GM19328 (cell line): ENCODE measurements at regions not wholly inside any gene's neighbourhood (a gene's known extent, or its start where the extent isn't known, plus 50 kb on each side); places are given as distances from the start of the nearest gene placed in this dataset.
"Not testable (repeated sequence)": the region's sequence is repeated elsewhere in the genome, so short reads cannot be mapped to it uniquely, and the experiment has no call there.

Experiments used
- ATAC-seq: cut with Tn5 transposase; IDR thresholded peaks from one replicate; pipeline ENCODE4 v1.9.1; 2021; ENCODE audit warnings: mild to moderate bottlenecking, moderate library complexity; ENCODE audit not compliant: unreplicated experiment

DNA sequence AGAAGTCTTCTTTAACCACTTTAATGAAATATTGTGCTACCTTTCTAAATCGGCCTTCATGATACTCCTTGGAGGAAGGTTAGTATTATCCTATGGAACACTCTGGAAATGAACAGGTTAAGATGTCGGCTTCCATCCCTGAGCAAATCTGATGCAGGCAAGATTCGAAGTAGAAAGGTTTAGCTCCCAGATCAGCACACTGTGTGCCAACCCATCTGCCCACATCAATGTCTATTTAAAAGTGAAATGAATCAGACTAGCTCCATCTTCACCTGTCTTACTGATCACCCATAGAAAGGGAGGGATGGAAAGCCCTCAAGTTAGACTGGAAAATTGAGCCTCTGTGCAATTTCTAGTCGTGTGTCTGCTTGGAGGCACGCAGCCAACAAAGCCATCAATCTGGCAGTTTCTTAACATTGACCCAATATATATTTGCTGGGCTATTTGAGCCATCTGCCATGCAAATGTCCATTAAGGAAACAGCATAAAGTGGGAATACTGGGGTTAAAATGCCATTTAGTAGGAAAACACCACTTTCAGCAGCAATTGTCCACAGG, 506.1 kb downstream of the RMST start:
- no peak for ATAC-seq

DNA sequence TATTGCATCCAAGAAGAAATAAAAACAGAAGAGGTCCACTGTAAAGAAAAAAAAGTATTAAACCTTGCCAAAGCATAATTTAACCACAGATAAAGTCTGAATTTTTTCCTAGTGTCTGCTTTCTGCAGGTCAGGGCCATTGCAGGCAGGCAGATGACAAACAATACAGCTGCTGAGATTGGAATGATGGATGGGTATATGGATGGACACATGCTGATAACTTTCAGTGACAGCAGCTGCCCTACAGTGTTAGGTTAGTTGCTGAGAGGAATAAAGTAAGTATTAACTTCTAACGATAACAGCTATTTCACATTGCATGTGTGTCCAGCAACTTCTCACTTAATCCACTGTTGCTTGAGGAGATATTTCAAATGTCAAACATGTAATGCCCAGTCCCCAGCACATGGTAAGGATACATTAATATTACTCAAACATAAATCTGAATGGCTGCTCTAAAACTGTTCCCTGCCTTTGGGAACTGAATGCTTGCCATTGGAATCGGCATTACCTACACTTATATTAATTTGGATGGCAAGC, 515.3 kb downstream of the RMST start:
- ATAC-seq = no peak

DNA sequence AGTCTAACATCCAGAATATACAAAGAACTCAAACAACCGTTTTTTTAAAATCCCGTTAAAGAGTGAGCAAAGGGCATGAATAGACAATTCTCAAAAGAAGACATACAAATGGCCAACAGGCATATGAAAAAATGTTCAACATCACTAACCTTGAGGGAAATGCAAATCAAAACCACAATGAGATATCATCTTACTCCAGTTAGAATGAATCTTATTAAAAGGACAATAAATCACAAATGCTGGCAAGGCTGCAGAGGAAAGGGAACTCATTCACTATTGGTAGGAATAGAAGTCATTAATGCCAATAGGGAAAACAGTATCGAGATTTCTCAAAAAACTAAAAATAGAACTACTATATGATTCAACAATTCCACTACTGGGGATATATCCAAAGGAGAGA, 520.1 kb downstream of the RMST start:
- no peak for ATAC-seq

DNA sequence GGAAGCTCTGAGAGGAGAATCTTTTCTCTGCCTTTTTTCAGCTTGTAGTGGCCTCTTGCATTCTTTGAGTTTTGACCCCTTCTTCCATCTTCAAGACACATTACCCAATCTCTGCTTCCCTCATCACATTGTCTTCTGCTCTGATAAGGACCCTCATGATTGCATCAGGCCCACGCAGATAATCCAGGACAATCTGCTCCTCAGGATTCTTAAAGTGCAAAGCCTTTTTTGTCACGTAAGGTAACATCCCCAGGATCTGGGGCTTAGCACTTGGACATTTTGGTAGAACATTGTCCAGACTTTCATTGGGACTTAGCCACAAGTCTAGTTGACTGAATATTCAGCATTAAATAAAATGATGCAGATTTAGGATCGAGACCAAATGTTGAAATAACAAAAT, 521.2 kb downstream of the RMST start:
- ATAC-seq = no peak

DNA sequence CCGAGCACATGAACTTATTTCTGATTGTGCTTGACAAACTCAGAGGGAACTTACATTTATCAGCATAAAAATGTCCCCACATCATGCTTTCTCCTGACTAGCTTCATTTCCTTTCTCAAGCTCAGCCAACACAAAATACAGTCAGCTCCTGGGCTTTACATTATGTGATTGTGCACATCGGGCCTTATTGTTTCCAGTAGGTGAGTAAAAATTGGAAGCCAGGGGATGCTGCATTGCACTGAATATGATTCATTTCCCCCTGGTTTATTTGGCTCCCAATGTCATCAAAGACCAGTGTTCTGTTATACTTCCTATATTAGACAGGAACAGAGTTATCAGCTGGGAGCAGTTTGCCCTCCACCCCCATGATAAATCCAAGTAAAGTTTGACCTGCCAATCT, 521.8 kb downstream of the RMST start:
- ATAC-seq = no peak

DNA sequence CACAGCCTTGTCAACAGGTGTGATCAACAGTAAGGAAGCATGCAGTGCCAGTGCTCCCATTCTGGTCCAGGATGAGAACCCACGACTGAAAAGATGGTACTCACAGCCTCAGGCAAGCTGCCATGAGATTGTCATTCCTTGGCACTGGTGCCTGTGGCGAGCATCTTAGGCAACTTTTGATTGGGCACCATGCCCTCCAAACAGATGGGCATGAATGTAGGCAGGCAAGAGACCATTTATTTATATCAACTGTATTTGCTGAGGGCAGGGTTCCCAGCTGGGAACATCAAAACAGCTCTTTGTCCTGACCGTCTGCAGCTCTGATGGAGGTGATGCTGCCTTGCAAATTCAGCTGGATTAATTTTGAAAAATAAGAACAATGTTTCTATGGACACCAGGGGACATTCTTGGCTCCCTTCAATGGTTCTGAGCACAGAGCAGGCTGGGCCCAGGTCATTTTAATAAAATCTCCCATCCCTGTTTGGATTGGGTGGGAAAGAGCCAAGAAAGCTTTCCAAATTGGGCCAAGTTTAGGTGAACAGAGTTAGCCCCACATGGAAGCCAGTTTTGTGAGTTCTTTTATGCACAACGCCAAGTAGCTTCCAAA, 522.5 kb downstream of the RMST start:
- no peak for ATAC-seq

DNA sequence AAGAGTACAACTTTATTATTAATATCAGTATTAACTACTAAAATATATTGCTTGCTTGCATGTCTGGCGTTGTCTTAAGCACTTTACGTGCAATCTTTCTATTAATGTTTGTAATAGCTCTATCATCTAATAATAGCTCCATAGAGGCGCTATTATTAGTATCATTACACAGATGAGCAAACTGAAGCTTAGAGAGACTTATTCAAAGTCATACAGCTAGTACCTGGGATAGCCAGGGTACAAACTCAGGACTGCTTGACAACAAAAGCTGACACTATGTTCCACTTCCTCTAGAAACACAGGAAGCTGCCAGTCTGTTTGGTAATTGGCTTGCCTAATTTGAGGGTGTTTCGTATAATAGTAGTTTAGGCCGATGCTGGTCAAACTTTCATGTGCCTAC, 523.2 kb downstream of the RMST start:
- ATAC-seq = no peak

DNA sequence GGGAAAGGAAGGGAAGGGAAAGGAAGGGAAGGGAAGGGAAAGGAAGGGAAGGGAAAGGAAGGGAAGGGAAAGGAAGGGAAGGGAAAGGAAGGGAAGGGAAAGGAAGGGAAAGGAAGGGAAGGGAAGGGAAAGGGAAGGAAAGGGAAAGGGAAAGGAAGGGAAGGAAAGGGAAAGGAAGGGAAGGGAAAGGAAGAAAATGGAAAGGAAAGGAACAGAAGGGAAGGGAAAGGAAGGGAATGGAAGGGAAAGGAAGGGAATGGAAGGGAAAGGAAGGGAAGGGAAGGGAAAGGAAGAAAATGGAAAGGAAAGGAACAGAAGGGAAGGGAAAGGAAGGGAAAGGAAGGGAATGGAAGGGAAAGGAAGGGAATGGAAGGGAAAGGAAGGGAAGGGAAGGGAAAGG, 526.0 kb downstream of the RMST start:
- not testable (repeated sequence) for ATAC-seq

DNA sequence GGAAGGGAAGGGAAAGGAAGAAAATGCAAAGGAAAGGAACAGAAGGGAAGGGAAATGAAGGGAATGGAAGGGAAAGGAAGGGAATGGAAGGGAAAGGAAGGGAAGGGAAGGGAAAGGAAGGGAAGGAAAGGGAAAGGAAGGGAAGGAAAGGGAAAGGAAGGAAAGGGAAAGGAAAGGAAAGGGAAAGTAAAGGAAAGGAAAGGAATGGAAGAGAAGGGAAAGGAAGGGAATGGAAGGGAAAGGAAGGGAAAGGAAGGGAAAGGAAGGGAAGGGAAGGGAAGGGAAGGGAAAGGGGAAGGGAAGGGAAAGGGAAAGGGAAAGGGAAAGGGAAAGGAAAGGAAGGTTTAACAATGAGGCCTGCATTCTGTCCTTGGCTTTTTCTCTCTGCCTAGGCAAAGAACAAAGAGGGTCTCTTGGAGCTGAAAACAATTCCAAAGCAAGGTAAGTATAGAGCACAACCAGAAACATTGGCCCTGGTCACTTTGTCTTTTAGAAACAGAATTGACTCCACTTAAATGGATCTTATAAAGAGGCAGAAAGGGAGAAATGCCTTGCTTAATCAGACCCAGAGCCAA, 525.9 kb upstream of the TMPO start:
- no peak for ATAC-seq

DNA sequence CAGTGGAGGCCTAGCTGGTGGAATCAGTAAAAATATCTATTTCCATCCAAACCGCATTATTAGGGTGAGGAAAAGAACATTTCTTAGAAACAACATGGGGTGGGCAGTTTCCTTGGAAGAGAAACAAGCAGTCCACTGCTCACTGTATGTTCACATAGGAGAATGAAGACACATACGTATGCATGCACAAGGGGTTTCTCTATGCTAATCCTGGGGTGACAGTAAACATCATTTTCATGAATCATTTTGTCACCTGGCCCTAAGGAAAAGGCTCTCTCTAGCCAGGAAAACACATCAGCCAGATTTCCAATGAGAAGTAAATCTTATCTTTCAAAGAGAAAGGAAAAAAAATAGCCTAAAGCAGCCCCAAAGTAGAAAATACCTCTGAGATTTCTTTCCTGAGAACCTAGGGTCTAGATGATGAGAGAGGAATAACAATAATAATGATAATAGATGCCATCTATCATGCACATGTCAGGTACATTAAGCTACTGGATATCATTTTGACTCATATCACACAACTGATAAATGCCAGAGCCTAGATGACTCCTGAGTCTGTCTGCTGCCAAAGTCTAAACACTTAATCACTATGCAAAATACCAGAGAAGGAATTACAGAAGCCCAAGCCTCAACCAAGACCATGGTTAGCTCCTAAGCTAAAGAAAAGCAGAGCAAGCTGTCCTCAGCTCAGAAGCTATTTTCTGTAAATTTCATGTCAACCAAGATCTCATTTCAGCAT, 520.5 kb upstream of the TMPO start:
- ATAC-seq = no peak

DNA sequence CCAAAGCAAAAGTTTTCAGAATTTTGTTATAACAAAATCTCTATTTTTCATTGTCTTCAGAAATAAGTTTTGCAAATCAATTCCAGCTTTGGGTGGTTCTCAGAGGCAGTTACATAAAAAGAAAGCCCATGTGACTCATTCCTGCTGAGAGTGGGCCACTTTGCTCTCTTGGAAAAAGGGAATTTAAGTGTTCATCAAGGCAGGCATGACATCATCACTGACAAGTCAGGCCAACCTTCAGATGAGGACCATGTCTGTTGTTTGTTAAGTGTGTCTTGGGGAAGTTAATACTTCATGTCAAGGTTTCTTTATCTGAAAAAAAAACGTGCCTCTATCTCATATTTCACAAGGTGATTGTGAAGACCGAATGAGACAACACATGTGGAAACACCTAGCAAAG, 519.8 kb upstream of the TMPO start:
- ATAC-seq = no peak

DNA sequence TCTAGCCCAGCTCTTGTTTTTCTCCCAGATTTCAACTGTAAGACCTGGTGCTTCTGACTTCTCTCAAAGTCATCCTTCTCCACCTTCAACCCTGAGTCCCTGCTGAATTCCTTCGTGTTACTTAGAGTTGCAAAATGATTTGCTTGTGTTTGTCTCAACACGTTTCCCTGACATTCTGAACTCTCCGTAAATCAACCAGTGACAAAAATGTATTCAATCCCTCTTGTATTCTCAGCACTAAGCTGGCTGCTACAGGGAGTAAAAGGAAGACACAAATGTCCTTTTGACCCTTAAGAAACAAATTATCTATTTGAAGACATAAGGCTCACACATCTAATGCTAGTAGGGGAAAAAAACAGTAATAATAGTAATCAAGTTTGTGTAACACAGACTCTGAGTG, 514.0 kb upstream of the TMPO start:
- no peak for ATAC-seq

DNA sequence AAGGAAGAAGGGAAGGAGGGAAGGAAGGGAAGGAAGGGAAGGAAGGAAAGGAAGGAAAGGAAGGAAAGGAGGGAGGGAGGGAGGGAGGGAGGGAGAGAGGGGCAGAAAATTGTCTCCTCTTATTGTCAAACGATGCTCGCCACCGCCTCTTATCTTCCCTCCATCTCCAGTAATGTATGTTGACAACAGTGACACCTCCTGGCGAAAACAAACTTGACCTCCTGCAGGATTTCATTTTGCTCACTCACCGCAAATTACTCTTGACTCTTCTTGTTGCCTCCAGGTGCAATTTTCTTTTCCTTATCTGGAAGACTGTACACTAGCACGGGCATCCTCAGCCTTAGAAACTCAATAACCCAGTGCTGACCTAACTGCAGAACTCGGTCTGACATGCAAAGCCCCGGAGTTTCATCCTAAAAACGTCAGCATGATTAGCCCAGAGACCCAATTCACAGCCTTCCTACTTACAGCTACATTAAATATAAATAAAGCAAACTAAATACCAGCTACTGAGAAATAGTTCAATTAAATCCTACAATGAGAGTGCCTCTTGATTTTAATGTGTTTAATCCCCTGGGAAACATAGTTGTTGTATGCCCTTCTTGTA, 512.4 kb upstream of the TMPO start:
- peak; percentile 51 for ATAC-seq

DNA sequence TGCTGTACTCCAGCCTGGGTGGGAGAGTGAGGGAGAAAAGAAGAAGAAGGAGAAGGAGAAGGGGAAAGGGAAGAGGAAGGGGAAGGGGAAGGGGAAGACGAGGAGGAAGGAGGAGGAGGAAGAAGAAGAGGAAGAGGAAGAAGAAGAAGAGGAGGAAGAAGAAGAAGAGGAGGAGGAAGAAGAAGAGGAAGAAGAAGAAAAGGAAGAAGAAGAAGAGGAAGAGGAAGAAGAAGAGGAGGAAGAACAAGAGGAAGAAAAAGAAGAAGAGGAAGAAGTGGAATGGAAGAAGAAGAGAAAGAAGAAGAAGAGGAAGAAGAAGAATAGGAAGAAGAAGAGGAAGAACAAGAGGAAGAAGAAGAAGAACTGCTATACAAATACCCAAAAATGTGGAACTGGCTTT, 507.4 kb upstream of the TMPO start:
- ATAC-seq = no peak

DNA sequence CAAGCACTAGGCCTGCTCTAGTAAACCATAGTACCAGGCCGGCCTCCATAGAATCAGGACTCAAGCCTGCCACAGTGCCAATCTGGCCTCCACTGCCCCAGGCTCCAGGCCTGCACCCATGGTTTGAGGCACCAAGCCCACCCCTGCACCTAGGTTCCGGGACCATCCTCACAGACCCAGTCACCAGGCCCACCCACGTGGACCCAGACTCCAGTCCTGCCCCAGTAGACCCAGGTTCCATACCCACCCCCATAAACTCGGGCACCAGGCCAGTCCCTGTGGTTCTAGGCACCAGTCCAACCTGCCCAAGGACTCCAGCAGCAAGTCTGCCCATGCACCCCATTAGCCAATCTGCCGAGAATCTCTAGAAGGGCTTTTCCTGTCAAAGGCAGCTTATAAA, 501.8 kb upstream of the TMPO start:
- ATAC-seq = no peak

DNA sequence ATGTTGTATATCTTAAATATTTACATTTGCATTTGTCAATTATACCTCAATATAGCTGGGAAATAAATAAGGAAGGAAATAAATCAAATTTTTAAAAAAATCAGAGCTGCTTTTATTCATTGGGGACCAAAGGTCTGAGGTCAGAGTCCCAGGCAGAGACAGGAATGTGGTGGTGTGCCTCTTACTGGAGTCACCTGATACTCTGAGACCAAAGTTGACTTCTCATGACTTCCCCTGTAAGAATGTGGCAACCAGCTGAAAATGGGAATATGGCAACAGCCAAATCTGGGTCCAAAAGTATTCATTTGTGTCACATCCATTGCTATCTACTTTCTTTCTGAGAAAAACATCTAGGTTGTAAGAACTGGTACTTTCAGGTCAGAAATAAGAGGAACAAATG, 496.6 kb upstream of the TMPO start:
- ATAC-seq = no peak

DNA sequence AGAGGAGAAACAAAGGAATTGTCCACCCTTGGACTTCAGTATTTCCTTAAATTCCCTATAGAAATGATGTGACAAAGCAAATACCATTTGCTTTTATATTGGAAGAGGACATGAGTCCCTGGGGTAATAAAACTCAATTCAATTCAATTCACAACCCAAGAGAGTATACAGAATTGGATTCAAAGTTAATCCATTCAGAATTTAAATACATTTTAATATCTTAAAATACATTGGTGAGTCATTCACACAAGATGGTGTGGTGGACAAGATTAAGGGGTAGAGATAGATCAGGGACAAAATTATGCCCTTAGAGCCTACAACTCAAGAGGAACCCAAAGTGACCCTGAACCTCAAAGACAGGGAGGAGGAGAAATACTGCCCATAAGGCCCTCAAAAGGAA, 495.0 kb upstream of the TMPO start:
- no peak for ATAC-seq

DNA sequence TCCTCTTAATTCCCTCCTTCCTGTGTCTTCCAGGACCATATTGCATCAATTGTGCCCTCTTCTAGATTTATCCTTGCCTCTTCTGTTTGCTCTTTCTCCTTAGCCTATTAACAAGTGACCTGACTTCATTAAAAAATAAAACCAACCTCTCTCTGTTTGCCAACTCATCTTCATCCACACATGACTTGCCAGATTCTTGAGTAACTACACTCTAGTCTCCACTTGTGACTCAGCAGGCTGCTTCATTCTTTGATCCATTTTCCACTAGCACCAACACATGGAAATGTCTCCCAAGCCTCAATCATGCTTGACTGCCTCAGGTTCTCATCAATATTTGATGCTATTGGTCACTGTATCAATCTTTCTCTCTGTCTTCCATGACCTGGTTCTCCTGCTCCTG, 492.4 kb upstream of the TMPO start:
- ATAC-seq = no peak

DNA sequence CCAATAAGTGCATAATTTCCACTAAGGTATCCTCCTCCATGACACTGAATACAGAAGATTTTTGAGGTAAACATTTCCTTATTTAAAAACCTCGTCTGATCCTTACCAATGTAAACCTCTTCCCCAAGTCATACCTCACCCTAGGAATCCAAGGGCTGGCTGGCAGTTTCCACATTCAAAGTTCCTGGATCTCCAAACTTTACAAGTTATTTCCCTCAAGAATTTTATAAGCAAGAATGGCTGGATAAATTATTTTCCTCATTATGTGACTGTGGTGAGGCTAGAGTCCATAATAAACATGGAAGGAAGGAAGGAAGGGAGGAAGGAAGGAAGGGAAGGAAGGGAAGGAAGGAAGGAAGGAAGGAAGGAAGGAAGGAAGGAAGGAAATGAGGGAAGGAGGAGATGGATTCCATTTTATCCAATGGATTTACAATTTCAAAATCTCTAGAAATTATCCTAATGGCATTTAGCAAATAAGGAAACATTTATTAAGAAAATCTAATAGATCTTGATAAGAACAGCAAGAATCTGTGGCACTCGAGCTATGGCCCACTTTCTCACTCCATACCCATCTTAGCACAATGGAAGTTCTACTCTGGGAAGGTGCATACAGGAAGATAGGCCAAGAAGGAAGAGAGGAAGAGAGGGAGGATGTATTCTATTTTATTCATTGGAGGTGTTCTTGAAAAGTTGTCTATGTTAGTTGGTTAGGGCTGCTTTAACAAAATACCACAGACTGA, 477.8 kb upstream of the TMPO start:
- no peak for ATAC-seq

DNA sequence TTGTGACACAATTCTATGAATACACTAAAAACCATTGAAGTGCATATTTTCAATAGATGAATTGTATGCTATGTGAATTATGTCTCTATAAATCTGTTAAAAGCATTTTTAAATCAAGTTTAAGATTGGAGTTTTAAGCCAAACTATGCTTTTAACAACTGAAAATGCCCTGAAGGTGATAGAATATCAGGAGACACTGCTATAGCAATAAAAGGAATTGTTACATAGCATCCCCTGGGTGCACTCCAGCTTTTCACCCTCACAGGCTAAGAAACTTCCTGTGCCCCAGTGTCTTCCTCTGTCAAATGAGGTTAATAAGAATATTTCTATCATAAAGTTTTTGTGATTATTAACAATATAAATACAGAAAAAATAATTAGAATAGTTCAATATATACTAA, 472.7 kb upstream of the TMPO start:
- no peak for ATAC-seq

DNA sequence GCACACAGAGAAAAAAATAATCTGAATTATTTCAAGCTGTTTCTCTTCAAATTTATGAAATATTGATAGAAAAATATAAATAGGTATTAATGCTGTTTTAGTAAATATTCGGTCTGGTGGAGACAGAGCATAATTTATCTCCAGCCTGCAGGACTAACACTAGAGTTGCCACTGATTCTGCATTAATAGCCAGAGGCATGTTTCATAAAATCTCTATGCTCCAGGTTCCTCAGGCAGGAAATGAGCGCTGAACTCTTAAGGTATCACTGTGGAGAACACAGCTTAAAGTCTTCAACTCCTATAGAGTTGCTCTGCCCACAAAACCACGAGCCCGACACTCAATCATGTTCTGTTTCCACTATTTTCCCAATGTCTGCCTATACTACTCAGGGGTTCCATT, 470.0 kb upstream of the TMPO start:
- ATAC-seq = no peak
